Hematopoietic multipotent progenitor cell treated with erythropoietin and hydrocortisone succinate and interleukin-3 and kit ligand, for 4 days (in vitro differentiated cells): ENCODE measurements at regions not wholly inside any gene's neighbourhood (a gene's known extent, or its start where the extent isn't known, plus 50 kb on each side); places are given as distances from the start of the nearest gene placed in this dataset.
"Not testable (repeated sequence)": the region's sequence is repeated elsewhere in the genome, so short reads cannot be mapped to it uniquely, and the experiment has no call there.

Source experiments
- DNase-seq: peaks from one replicate; pipeline ENCODE4 v3.0.0-alpha.2; 2015

- DNase-seq: no peak
Measured at GRCh38 chr4:153929675-153930074, 140.8 kb upstream of the SFRP2 start.

GRCh38 chr4:153927451-153927850 is 138.6 kb upstream of the SFRP2 start:
- no peak for DNase-seq

- DNase-seq: no peak
Measured at GRCh38 chr4:153922148-153922547, 133.3 kb upstream of the SFRP2 start.

- no peak for DNase-seq
Measured at GRCh38 chr4:153919667-153920066, 130.8 kb upstream of the SFRP2 start.

GRCh38 chr4:153916273-153916755 is 127.4 kb upstream of the SFRP2 start:
- no peak for DNase-seq

GRCh38 chr4:153912301-153912700 is 123.4 kb upstream of the SFRP2 start:
- no peak for DNase-seq

GRCh38 chr4:153909672-153910071 is 120.8 kb upstream of the SFRP2 start:
- DNase-seq: no peak

GRCh38 chr4:153906231-153906630 is 117.3 kb upstream of the SFRP2 start:
- DNase-seq: no peak

GRCh38 chr4:153905231-153905630 is 116.3 kb upstream of the SFRP2 start:
- no peak for DNase-seq

GRCh38 chr4:153904011-153904410 is 115.1 kb upstream of the SFRP2 start:
- no peak for DNase-seq

GRCh38 chr4:153901220-153901619 is 112.3 kb upstream of the SFRP2 start:
- no peak for DNase-seq

- no peak for DNase-seq
Measured at GRCh38 chr4:153900426-153900825, 111.5 kb upstream of the SFRP2 start.

- DNase-seq: no peak
Measured at GRCh38 chr4:153890761-153891160, 101.9 kb upstream of the SFRP2 start.

- no peak for DNase-seq
Measured at GRCh38 chr4:153887217-153887616, 98.3 kb upstream of the SFRP2 start.

- DNase-seq: no peak
Measured at GRCh38 chr4:153884325-153884724, 95.4 kb upstream of the SFRP2 start.

GRCh38 chr4:153880983-153881382 is 92.1 kb upstream of the SFRP2 start:
- no peak for DNase-seq

GRCh38 chr4:153877898-153878297 is 89.0 kb upstream of the SFRP2 start:
- DNase-seq: no peak

GRCh38 chr4:153873741-153874140 is 84.9 kb upstream of the SFRP2 start:
- no peak for DNase-seq

GRCh38 chr4:153866766-153867165 is 77.9 kb upstream of the SFRP2 start:
- not testable (repeated sequence) for DNase-seq

GRCh38 chr4:153852501-153852900 is 63.6 kb upstream of the SFRP2 start:
- no peak for DNase-seq

- DNase-seq: no peak
Measured at GRCh38 chr4:153850533-153851280, 61.8 kb upstream of the SFRP2 start.

- DNase-seq: no peak
Measured at GRCh38 chr4:153844144-153844543, 55.3 kb upstream of the SFRP2 start.
